ENCODE measurements at regions not wholly inside any gene's neighbourhood (a gene's known extent, or its start where the extent isn't known, plus 50 kb on each side); places are given as distances from the start of the nearest gene placed in this dataset.
"Not testable (repeated sequence)": the region's sequence is repeated elsewhere in the genome, so short reads cannot be mapped to it uniquely, and the experiment has no call there.

DNA sequence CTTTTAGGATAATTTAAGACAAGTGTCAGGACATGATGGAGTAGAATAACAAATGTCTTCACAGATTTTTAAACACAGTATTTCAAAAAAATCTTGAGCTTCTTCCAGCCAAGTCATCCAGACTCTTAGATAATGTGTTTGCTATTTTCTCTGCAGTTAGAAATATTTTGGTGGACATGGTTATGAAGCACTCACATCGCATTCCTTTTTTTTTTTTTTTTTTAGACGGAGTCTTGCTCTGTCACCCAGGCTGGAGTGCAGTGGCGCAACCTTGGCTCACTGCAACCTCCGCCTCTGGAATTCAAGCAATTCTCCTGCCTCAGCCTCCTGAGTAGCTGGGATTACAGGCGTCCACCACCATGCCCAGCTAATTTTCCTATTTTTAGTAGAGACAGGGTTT lies 127.6 kb downstream of the TFAP2C start:
- not testable (repeated sequence) for H2AK5ac ChIP-seq (ENCODE audit: low read length); H3K79me1 ChIP-seq (ENCODE audit: low read length); H3K56ac ChIP-seq (ENCODE audit: low read length); H3K4me3 ChIP-seq (ENCODE audit: low read length); H3K4ac ChIP-seq (ENCODE audit: low read depth, low read length); H4K5ac ChIP-seq (ENCODE audit: low read length); H3K4me2 ChIP-seq (ENCODE audit: low read length); H3K23ac ChIP-seq (ENCODE audit: low read length); H3K18ac ChIP-seq (ENCODE audit: low read length); H3K4me1 ChIP-seq (ENCODE audit: control insufficient read depth, low read depth, low read length); H3K27me3 ChIP-seq (ENCODE audit: insufficient read depth, low read length, poor library complexity); H3K9ac ChIP-seq (ENCODE audit: low read length); H2BK120ac ChIP-seq (ENCODE audit: low read depth, low read length); H3K27ac ChIP-seq (ENCODE audit: low read depth, low read length); H4K8ac ChIP-seq (ENCODE audit: low read depth, low read length); H2BK15ac ChIP-seq (replicated peaks; ENCODE audit: low read depth); DNase-seq; H2BK5ac ChIP-seq (ENCODE audit: low read length); H3K36me3 ChIP-seq (ENCODE audit: control insufficient read depth, insufficient read depth, low read length); H3K79me2 ChIP-seq (ENCODE audit: control insufficient read depth, insufficient read depth, low read length)
- WGBS (ENCODE audit: extremely low coverage, insufficient coverage, low lambda C conversion rate) = no CpG with 5 or more reads among the region's 5 CpGs

DNA sequence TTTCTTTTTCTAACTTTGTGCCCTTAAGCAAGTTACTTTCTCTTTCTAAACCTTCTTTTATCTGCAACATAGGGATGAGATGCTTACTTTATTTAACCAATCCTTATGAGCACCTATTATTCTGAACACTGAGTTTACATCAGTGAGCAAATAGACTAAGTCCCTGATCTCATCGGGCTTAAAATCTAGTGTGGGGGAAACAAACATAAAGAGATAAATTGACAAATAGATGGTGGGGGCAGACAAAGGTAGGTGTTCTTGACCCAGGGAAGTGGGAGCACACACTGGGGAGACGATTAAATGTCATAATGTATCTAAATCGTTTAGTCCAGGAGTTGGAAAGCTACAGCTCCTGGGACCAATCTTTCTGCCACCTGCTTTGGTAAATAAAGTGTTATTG lies 129.6 kb downstream of the TFAP2C start:
- Histone ChIP-seq H3K4ac (ENCODE audit: low read depth, low read length) (no peak overlapping the region), H3K4me1 (ENCODE audit: control insufficient read depth, low read depth, low read length) (no peaks in the 10 kb centered on the region), H3K79me1 (ENCODE audit: low read length) (no peaks in the 10 kb centered on the region), H3K23ac (ENCODE audit: low read length) (no peak overlapping the region), H3K36me3 (ENCODE audit: control insufficient read depth, insufficient read depth, low read length) (no peaks in the 10 kb centered on the region), H3K56ac (ENCODE audit: low read length) (no peak overlapping the region), H3K4me3 (ENCODE audit: low read length) (no peak overlapping the region), H3K9ac (ENCODE audit: low read length) (no peak overlapping the region), H2BK15ac (replicated peaks; ENCODE audit: low read depth) (no peak overlapping the region), H2BK120ac (ENCODE audit: low read depth, low read length) (no peak overlapping the region), H3K27ac (ENCODE audit: low read depth, low read length) (no peak overlapping the region), H3K79me2 (ENCODE audit: control insufficient read depth, insufficient read depth, low read length) (no peaks in the 10 kb centered on the region), H2AK5ac (ENCODE audit: low read length) (no peak overlapping the region), H4K8ac (ENCODE audit: low read depth, low read length) (no peak overlapping the region), H3K18ac (ENCODE audit: low read length) (no peak overlapping the region), H3K27me3 (ENCODE audit: insufficient read depth, low read length, poor library complexity) (no peaks in the 10 kb centered on the region), H2BK5ac (ENCODE audit: low read length) (no peak overlapping the region), H4K5ac (ENCODE audit: low read length) (no peak overlapping the region), H3K4me2 (ENCODE audit: low read length) (no peak overlapping the region)
- no CpG with 5 or more reads among the region's 3 CpGs for WGBS (ENCODE audit: extremely low coverage, insufficient coverage, low lambda C conversion rate)
- no peak for DNase-seq

DNA sequence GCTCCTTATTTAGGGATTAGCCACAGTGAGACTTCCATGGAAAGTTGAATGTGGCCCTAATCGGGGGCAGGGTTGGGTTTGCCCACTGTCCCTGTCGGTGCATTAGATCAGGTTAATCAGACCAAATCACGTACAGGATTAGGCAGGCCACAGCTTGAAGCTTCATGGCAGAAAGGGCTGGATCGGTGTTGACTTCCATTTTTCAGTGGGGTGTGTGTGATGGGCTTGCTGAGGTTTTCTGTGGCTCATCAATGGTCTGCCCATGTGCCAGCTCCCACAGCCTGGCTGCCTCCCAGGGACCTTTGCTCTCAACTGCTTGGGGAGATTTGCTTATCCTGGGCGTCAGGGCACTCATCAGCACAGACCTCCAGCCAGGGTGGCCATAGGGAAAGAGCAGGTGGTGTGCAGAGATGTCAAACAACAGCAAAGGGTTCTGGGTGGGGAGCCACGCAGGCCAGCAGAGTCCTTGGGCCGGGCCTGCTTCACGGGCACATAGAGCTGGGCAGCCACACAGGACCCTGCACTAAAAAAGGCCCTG lies 130.7 kb downstream of the TFAP2C start:
- no peak overlapping the region for H3K4me2 ChIP-seq (ENCODE audit: low read length)
- no peak overlapping the region for H2BK5ac ChIP-seq (ENCODE audit: low read length)
- no peak overlapping the region for H3K56ac ChIP-seq (ENCODE audit: low read length)
- no peak overlapping the region for H4K8ac ChIP-seq (ENCODE audit: low read depth, low read length)
- no peak overlapping the region for H3K18ac ChIP-seq (ENCODE audit: low read length)
- H2BK15ac ChIP-seq (replicated peaks; ENCODE audit: low read depth) = no peak overlapping the region
- no peak overlapping the region for H2AK5ac ChIP-seq (ENCODE audit: low read length)
- no peaks in the 10 kb centered on the region for H3K36me3 ChIP-seq (ENCODE audit: control insufficient read depth, insufficient read depth, low read length)
- no peak overlapping the region for H2BK120ac ChIP-seq (ENCODE audit: low read depth, low read length)
- no peak overlapping the region for H3K23ac ChIP-seq (ENCODE audit: low read length)
- DNase-seq = no peak
- H3K79me2 ChIP-seq (ENCODE audit: control insufficient read depth, insufficient read depth, low read length) = no peaks in the 10 kb centered on the region
- H3K4ac ChIP-seq (ENCODE audit: low read depth, low read length) = no peak overlapping the region
- no peaks in the 10 kb centered on the region for H3K4me1 ChIP-seq (ENCODE audit: control insufficient read depth, low read depth, low read length)
- WGBS (ENCODE audit: extremely low coverage, insufficient coverage, low lambda C conversion rate) = no CpG with 5 or more reads among the region's 8 CpGs
- H3K4me3 ChIP-seq (ENCODE audit: low read length) = no peak overlapping the region
- H3K27me3 ChIP-seq (ENCODE audit: insufficient read depth, low read length, poor library complexity) = no peaks in the 10 kb centered on the region
- no peaks in the 10 kb centered on the region for H3K79me1 ChIP-seq (ENCODE audit: low read length)
- no peak overlapping the region for H3K27ac ChIP-seq (ENCODE audit: low read depth, low read length)
- H3K9ac ChIP-seq (ENCODE audit: low read length) = no peak overlapping the region
- H4K5ac ChIP-seq (ENCODE audit: low read length) = no peak overlapping the region

DNA sequence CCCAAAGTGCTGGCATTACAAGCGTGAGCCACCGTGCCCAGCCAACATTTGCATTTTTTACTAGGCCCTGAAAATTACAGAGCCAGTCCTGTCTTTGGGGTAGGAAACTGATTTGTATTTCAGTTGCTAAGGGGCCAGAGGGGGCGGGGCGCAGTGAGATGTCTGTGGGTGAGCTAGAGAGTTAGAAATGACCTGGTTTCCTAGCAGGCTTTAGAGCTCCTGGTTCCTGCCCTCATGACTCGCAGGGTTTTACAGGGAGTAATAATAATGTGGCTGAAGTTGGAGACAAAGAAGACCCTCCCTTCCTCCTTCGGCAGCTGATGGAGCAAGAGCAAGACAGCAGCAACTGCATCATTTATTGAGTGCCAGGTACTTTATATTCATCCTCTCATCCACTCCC lies 131.5 kb downstream of the TFAP2C start:
- H3K4me3 ChIP-seq (ENCODE audit: low read length) = no peak overlapping the region
- no peak overlapping the region for H3K9ac ChIP-seq (ENCODE audit: low read length)
- no peaks in the 10 kb centered on the region for H3K79me1 ChIP-seq (ENCODE audit: low read length)
- H2AK5ac ChIP-seq (ENCODE audit: low read length) = no peak overlapping the region
- no peaks in the 10 kb centered on the region for H3K4me1 ChIP-seq (ENCODE audit: control insufficient read depth, low read depth, low read length)
- no peak overlapping the region for H2BK120ac ChIP-seq (ENCODE audit: low read depth, low read length)
- no peak overlapping the region for H2BK5ac ChIP-seq (ENCODE audit: low read length)
- no peak overlapping the region for H3K4ac ChIP-seq (ENCODE audit: low read depth, low read length)
- H3K18ac ChIP-seq (ENCODE audit: low read length) = no peak overlapping the region
- no peaks in the 10 kb centered on the region for H3K36me3 ChIP-seq (ENCODE audit: control insufficient read depth, insufficient read depth, low read length)
- H3K4me2 ChIP-seq (ENCODE audit: low read length) = no peak overlapping the region
- no CpG with 5 or more reads among the region's 6 CpGs for WGBS (ENCODE audit: extremely low coverage, insufficient coverage, low lambda C conversion rate)
- H3K27ac ChIP-seq (ENCODE audit: low read depth, low read length) = no peak overlapping the region
- H2BK15ac ChIP-seq (replicated peaks; ENCODE audit: low read depth) = no peak overlapping the region
- H3K79me2 ChIP-seq (ENCODE audit: control insufficient read depth, insufficient read depth, low read length) = no peaks in the 10 kb centered on the region
- H3K23ac ChIP-seq (ENCODE audit: low read length) = no peak overlapping the region
- no peaks in the 10 kb centered on the region for H3K27me3 ChIP-seq (ENCODE audit: insufficient read depth, low read length, poor library complexity)
- no peak overlapping the region for H3K56ac ChIP-seq (ENCODE audit: low read length)
- no peak for DNase-seq
- no peak overlapping the region for H4K8ac ChIP-seq (ENCODE audit: low read depth, low read length)
- H4K5ac ChIP-seq (ENCODE audit: low read length) = no peak overlapping the region

- H4K8ac ChIP-seq (ENCODE audit: low read depth, low read length) = no peak overlapping the region
- no peak overlapping the region for H3K4ac ChIP-seq (ENCODE audit: low read depth, low read length)
- no peak for DNase-seq
- no peaks in the 10 kb centered on the region for H3K79me1 ChIP-seq (ENCODE audit: low read length)
- H3K36me3 ChIP-seq (ENCODE audit: control insufficient read depth, insufficient read depth, low read length) = no peaks in the 10 kb centered on the region
- H3K18ac ChIP-seq (ENCODE audit: low read length) = no peak overlapping the region
- no peak overlapping the region for H3K4me3 ChIP-seq (ENCODE audit: low read length)
- H2BK15ac ChIP-seq (replicated peaks; ENCODE audit: low read depth) = no peak overlapping the region
- H2BK120ac ChIP-seq (ENCODE audit: low read depth, low read length) = no peak overlapping the region
- no peak overlapping the region for H3K23ac ChIP-seq (ENCODE audit: low read length)
- no peak overlapping the region for H3K9ac ChIP-seq (ENCODE audit: low read length)
- no peak overlapping the region for H3K4me2 ChIP-seq (ENCODE audit: low read length)
- H3K4me1 ChIP-seq (ENCODE audit: control insufficient read depth, low read depth, low read length) = no peaks in the 10 kb centered on the region
- no peak overlapping the region for H2BK5ac ChIP-seq (ENCODE audit: low read length)
- no peak overlapping the region for H2AK5ac ChIP-seq (ENCODE audit: low read length)
- no peaks in the 10 kb centered on the region for H3K27me3 ChIP-seq (ENCODE audit: insufficient read depth, low read length, poor library complexity)
- WGBS (ENCODE audit: extremely low coverage, insufficient coverage, low lambda C conversion rate) = no CpG with 5 or more reads among the region's 2 CpGs
- no peak overlapping the region for H3K27ac ChIP-seq (ENCODE audit: low read depth, low read length)
- H4K5ac ChIP-seq (ENCODE audit: low read length) = no peak overlapping the region
- no peak overlapping the region for H3K56ac ChIP-seq (ENCODE audit: low read length)
- H3K79me2 ChIP-seq (ENCODE audit: control insufficient read depth, insufficient read depth, low read length) = no peaks in the 10 kb centered on the region
These were observed 132.3 kb downstream of the TFAP2C start for GRCh38 chr20:56761393-56761792.

GRCh38 chr20:56762401-56762800 lies 133.3 kb downstream of the TFAP2C start:
- WGBS (ENCODE audit: extremely low coverage, insufficient coverage, low lambda C conversion rate) = no CpG with 5 or more reads among the region's 4 CpGs

More at GRCh38 chr20:56762401-56762800, 133.3 kb downstream of the TFAP2C start:
- H3K27me3 ChIP-seq (ENCODE audit: insufficient read depth, low read length, poor library complexity) = no peaks in the 10 kb centered on the region
- no peak for DNase-seq
- no peaks in the 10 kb centered on the region for H3K79me2 ChIP-seq (ENCODE audit: control insufficient read depth, insufficient read depth, low read length)
- no peak overlapping the region for H2BK5ac ChIP-seq (ENCODE audit: low read length)
- no peak overlapping the region for H2AK5ac ChIP-seq (ENCODE audit: low read length)
- H3K4ac ChIP-seq (ENCODE audit: low read depth, low read length) = no peak overlapping the region
- H3K36me3 ChIP-seq (ENCODE audit: control insufficient read depth, insufficient read depth, low read length) = no peaks in the 10 kb centered on the region
- H2BK120ac ChIP-seq (ENCODE audit: low read depth, low read length) = no peak overlapping the region
- no peak overlapping the region for H3K4me3 ChIP-seq (ENCODE audit: low read length)
- no peak overlapping the region for H4K8ac ChIP-seq (ENCODE audit: low read depth, low read length)
- H3K18ac ChIP-seq (ENCODE audit: low read length) = no peak overlapping the region
- H3K4me1 ChIP-seq (ENCODE audit: control insufficient read depth, low read depth, low read length) = no peaks in the 10 kb centered on the region
- H3K9ac ChIP-seq (ENCODE audit: low read length) = no peak overlapping the region
- H3K56ac ChIP-seq (ENCODE audit: low read length) = no peak overlapping the region
- no peaks in the 10 kb centered on the region for H3K79me1 ChIP-seq (ENCODE audit: low read length)
- H3K4me2 ChIP-seq (ENCODE audit: low read length) = no peak overlapping the region
- no peak overlapping the region for H3K23ac ChIP-seq (ENCODE audit: low read length)
- no peak overlapping the region for H3K27ac ChIP-seq (ENCODE audit: low read depth, low read length)
- no peak overlapping the region for H4K5ac ChIP-seq (ENCODE audit: low read length)
- no peak overlapping the region for H2BK15ac ChIP-seq (replicated peaks; ENCODE audit: low read depth)
